ENCODE measurements at regions not wholly inside any gene's neighbourhood (a gene's known extent, or its start where the extent isn't known, plus 50 kb on each side); places are given as distances from the start of the nearest gene placed in this dataset.

DNA sequence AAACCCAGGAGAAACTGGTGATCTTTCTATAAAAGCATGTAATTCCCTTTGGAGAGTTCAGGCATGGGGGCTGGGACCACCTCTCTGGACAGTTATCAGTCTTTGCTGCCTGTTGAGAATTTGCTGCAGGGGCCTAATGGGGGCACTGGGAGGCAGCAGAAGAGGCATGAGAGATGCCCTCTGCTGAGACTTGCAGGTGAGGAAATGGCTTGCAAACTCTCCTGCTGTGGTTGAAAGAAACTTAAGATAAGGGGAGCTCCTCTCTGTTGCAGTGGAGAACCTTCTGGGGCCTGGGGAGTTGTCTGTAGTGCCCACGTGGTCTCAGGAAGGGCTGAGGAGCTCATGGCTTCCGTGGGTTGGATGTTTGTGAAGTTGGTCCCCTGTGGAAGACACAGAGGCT, 301.1 kb upstream of the FOXF1 start:
- no peaks in the 10 kb centered on the region for H3K36me3 ChIP-seq (ENCODE audit: low read depth)
- TF ChIP-seq, protein P1, sequence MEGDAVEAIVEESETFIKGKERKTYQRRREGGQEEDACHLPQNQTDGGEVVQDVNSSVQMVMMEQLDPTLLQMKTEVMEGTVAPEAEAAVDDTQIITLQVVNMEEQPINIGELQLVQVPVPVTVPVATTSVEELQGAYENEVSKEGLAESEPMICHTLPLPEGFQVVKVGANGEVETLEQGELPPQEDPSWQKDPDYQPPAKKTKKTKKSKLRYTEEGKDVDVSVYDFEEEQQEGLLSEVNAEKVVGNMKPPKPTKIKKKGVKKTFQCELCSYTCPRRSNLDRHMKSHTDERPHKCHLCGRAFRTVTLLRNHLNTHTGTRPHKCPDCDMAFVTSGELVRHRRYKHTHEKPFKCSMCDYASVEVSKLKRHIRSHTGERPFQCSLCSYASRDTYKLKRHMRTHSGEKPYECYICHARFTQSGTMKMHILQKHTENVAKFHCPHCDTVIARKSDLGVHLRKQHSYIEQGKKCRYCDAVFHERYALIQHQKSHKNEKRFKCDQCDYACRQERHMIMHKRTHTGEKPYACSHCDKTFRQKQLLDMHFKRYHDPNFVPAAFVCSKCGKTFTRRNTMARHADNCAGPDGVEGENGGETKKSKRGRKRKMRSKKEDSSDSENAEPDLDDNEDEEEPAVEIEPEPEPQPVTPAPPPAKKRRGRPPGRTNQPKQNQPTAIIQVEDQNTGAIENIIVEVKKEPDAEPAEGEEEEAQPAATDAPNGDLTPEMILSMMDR (IDR thresholded peaks at IDR 0.05; ENCODE audit: poor library complexity, severe bottlenecking) = no peak
- no peak overlapping the region for H3K4me3 ChIP-seq (ENCODE audit: severe bottlenecking)

DNA sequence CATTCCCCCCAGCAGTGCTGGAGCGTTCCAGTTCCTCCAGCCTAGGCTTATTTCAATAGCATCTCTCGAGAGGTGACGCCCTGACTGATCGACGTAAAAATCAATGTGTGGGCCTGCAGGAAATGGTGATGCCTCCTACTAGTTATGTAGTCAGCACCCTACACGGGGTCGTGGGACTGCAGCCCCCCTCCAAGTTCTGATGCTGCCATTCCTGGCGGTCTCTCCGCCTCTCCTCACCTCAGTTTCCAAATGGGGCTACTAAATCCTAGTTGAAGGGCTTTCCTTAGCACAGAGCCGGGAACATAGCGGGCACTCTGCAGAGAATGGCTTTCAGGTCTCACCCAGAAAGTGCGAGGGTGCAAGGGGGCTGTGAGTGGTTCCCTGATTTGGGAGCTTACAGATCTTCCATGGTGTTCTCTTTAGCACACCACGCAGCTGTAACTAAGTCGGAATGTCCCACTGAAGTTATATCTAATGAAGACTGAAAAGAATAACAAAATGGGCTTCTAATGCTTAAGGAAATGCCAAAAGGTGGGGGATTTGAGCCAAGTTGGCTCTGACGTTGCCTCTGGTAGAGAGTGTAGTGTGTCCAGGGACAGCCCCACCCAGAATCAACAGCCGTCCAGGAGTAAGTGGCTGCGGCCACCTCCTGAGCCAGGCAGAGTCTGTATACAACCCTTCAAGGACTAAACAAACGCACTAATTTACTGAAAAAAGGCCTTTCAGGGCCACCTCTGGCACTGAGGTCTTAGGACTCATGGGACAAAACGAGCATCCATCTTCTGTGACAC, 299.7 kb upstream of the FOXF1 start:
- Histone ChIP-seq H3K27ac (ENCODE audit: poor library complexity, severe bottlenecking) (no peak overlapping the region), H3K27me3 (ENCODE audit: insufficient read depth, poor library complexity, severe bottlenecking) (no peaks in the 10 kb centered on the region), H3K4me3 (ENCODE audit: severe bottlenecking) (no peak overlapping the region), H3K9me3 (ENCODE audit: severe bottlenecking) (no peaks in the 10 kb centered on the region), H3K36me3 (ENCODE audit: low read depth) (no peaks in the 10 kb centered on the region), H3K4me1 (ENCODE audit: insufficient read depth, poor library complexity, severe bottlenecking) (no peaks in the 10 kb centered on the region)
- TF ChIP-seq, protein P1 (IDR thresholded peaks at IDR 0.05; ENCODE audit: poor library complexity, severe bottlenecking) = no peak
- DNase-seq (ENCODE audit: low spot score) = no peak
- ATAC-seq (ENCODE audit: low read depth) = no peak

More for the DNA sequence above, 301.1 kb upstream of the FOXF1 start:
- ATAC-seq (ENCODE audit: low read depth) (no peak), DNase-seq (ENCODE audit: low spot score) (no peak)
- Histone ChIP-seq H3K27ac (ENCODE audit: poor library complexity, severe bottlenecking) (no peak overlapping the region), H3K4me1 (ENCODE audit: insufficient read depth, poor library complexity, severe bottlenecking) (no peaks in the 10 kb centered on the region), H3K9me3 (ENCODE audit: severe bottlenecking) (no peaks in the 10 kb centered on the region), H3K27me3 (ENCODE audit: insufficient read depth, poor library complexity, severe bottlenecking) (no peaks in the 10 kb centered on the region)

DNA sequence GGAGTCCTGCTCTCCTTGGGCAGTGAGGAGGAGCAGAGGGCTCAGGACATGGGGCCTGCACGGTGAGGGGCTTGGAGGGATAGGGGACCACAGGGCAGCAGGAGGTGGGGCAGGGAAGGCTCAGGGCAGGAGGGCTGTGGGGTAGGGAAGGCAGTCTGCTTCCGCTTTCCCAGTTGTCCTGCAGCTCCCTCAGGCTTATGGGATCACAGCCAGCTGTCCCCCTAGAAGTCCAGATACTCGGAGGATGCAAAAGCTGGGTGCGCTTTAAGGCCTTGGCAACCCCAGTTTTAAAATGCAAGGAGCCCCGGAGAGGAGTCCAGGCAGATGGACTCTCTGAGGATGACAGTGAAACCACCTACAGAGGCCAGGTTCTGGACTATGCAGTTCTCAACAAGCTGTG, 299.1 kb upstream of the FOXF1 start:
- no peaks in the 10 kb centered on the region for H3K36me3 ChIP-seq (ENCODE audit: low read depth)
- H3K4me3 ChIP-seq (ENCODE audit: severe bottlenecking) = no peak overlapping the region
- H3K9me3 ChIP-seq (ENCODE audit: severe bottlenecking) = no peaks in the 10 kb centered on the region
- no peaks in the 10 kb centered on the region for H3K27me3 ChIP-seq (ENCODE audit: insufficient read depth, poor library complexity, severe bottlenecking)
- ATAC-seq (ENCODE audit: low read depth) (no peak), DNase-seq (ENCODE audit: low spot score) (no peak)
- TF ChIP-seq, protein P1 (IDR thresholded peaks at IDR 0.05; ENCODE audit: poor library complexity, severe bottlenecking) = no peak
- H3K4me1 ChIP-seq (ENCODE audit: insufficient read depth, poor library complexity, severe bottlenecking) = no peaks in the 10 kb centered on the region
- H3K27ac ChIP-seq (ENCODE audit: poor library complexity, severe bottlenecking) = no peak overlapping the region

DNA sequence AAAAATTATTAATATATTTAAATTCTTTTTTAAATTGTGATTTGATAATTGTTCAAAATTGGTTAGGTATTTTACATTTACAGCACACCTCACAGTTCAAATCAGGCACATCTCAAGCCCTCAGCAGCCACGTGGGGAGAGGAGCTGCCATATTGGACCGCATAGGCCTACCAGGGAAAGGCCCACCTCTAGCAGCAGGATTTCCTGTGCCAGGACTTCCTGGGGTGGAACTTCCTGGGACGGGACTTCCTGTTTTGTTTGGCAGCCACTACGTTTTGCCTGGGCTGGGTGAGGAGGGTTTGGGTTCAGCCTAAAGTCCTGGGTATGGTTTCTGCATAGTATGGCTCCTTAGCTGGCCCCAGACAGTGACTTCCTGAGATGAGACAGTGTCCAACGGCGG, 298.5 kb upstream of the FOXF1 start:
- H3K27me3 ChIP-seq (ENCODE audit: insufficient read depth, poor library complexity, severe bottlenecking) = no peaks in the 10 kb centered on the region
- H3K4me3 ChIP-seq (ENCODE audit: severe bottlenecking) = no peak overlapping the region
- H3K9me3 ChIP-seq (ENCODE audit: severe bottlenecking) = no peaks in the 10 kb centered on the region
- H3K27ac ChIP-seq (ENCODE audit: poor library complexity, severe bottlenecking) = no peak overlapping the region
- no peaks in the 10 kb centered on the region for H3K4me1 ChIP-seq (ENCODE audit: insufficient read depth, poor library complexity, severe bottlenecking)
- ATAC-seq (ENCODE audit: low read depth) (no peak), DNase-seq (ENCODE audit: low spot score) (no peak)
- TF ChIP-seq, protein P1 (IDR thresholded peaks at IDR 0.05; ENCODE audit: poor library complexity, severe bottlenecking) = no peak
- no peaks in the 10 kb centered on the region for H3K36me3 ChIP-seq (ENCODE audit: low read depth)
